ENCODE measurements at regions not wholly inside any gene's neighbourhood (a gene's known extent, or its start where the extent isn't known, plus 50 kb on each side); places are given as distances from the start of the nearest gene placed in this dataset.
"Not testable (repeated sequence)": the region's sequence is repeated elsewhere in the genome, so short reads cannot be mapped to it uniquely, and the experiment has no call there.

DNA sequence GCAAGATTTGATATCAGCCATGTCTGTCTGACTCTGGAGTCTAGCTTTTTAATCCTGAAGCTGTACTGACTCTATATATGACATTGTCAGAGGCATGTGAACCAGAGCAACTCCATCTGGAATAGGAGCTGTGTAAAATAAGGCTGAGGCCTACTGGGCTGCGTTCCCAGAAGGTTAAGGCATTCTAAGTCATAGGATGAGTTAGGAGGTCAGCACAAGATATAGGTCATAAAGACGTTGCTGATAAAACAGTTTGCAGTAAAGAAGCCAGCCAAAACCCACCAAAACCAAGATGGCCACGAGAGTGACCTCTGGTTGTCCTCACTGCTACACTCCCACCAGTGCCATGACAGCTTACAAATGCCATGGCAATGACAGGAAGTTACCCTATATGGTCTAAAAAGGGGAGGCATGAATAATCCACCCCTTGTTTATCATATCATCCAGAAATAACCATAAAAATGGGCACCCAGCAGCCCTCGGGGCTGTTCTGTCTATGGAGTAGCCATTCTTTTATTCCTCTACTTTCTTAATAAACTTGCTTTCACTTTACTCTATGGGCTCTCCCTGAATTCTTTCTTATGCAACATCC, 172.7 kb upstream of the KRR1 start:
- not testable (repeated sequence) for TF ChIP-seq CTCF (tag by site-specific recombination; IDR thresholded peaks at IDR 0.05); ZNF146 (tag by site-specific recombination; IDR thresholded peaks at IDR 0.05); REST (tag by site-specific recombination; IDR thresholded peaks at IDR 0.05); ZNF785 (tag by site-specific recombination; IDR thresholded peaks at IDR 0.05); ZNF274 (IDR thresholded peaks at IDR 0.05; ENCODE audit: low read length); ZNF274 (tag by site-specific recombination; IDR thresholded peaks at IDR 0.05; ENCODE audit: borderline replicate concordance); ZNF221 (tag by site-specific recombination; IDR thresholded peaks at IDR 0.05; ENCODE audit: borderline replicate concordance); ZBTB17 (tag by site-specific recombination; IDR thresholded peaks at IDR 0.05); ZNF747 (tag by site-specific recombination; IDR thresholded peaks at IDR 0.05)
